ENCODE measurements at regions not wholly inside any gene's neighbourhood (a gene's known extent, or its start where the extent isn't known, plus 50 kb on each side); places are given as distances from the start of the nearest gene placed in this dataset.

GRCh38 chr6:154638369-154638768, 94.8 kb upstream of the SCAF8 start:
- TF ChIP-seq FOSL2 (IDR thresholded peaks at IDR 0.05) = no peak
- TF ChIP-seq FOSL2 (CRISPR knock-in tag; IDR thresholded peaks at IDR 0.05) = no peak
- TF ChIP-seq, protein P1, sequence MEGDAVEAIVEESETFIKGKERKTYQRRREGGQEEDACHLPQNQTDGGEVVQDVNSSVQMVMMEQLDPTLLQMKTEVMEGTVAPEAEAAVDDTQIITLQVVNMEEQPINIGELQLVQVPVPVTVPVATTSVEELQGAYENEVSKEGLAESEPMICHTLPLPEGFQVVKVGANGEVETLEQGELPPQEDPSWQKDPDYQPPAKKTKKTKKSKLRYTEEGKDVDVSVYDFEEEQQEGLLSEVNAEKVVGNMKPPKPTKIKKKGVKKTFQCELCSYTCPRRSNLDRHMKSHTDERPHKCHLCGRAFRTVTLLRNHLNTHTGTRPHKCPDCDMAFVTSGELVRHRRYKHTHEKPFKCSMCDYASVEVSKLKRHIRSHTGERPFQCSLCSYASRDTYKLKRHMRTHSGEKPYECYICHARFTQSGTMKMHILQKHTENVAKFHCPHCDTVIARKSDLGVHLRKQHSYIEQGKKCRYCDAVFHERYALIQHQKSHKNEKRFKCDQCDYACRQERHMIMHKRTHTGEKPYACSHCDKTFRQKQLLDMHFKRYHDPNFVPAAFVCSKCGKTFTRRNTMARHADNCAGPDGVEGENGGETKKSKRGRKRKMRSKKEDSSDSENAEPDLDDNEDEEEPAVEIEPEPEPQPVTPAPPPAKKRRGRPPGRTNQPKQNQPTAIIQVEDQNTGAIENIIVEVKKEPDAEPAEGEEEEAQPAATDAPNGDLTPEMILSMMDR (IDR thresholded peaks at IDR 0.05) = no peak
- no peak for TF ChIP-seq EHF (CRISPR knock-in tag; IDR thresholded peaks at IDR 0.05)
- TF ChIP-seq HOXB13 (CRISPR knock-in tag; IDR thresholded peaks at IDR 0.05; ENCODE audit: low read depth) = no peak
- TF ChIP-seq MAZ (IDR thresholded peaks at IDR 0.05; ENCODE audit: borderline replicate concordance, low read depth, low read length) = no peak
- TF ChIP-seq EP300 (IDR thresholded peaks at IDR 0.05) = no peak
- TF ChIP-seq HES2 (IDR thresholded peaks at IDR 0.05) = no peak
- TF ChIP-seq POLR2A (IDR thresholded peaks at IDR 0.05; ENCODE audit: low read length) = no peak
- TF ChIP-seq ZSCAN20 (CRISPR knock-in tag; IDR thresholded peaks at IDR 0.05) = no peak
- TF ChIP-seq, protein P2, sequence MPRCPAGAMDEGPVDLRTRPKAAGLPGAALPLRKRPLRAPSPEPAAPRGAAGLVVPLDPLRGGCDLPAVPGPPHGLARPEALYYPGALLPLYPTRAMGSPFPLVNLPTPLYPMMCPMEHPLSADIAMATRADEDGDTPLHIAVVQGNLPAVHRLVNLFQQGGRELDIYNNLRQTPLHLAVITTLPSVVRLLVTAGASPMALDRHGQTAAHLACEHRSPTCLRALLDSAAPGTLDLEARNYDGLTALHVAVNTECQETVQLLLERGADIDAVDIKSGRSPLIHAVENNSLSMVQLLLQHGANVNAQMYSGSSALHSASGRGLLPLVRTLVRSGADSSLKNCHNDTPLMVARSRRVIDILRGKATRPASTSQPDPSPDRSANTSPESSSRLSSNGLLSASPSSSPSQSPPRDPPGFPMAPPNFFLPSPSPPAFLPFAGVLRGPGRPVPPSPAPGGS (IDR thresholded peaks at IDR 0.05) = no peak
- TF ChIP-seq CHD2 (IDR thresholded peaks at IDR 0.05; ENCODE audit: low read length, partially characterized antibody) = no peak
- TF ChIP-seq, protein P3, sequence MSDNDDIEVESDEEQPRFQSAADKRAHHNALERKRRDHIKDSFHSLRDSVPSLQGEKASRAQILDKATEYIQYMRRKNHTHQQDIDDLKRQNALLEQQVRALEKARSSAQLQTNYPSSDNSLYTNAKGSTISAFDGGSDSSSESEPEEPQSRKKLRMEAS (IDR thresholded peaks at IDR 0.05) = no peak

All from A549 (cell line).